Sigmoid colon (tissue), 4 donors: ENCODE measurements at regions not wholly inside any gene's neighbourhood (a gene's known extent, or its start where the extent isn't known, plus 50 kb on each side); places are given as distances from the start of the nearest gene placed in this dataset.

Source experiments
- POLR2A ChIP-seq, 2 donors: fragments of 450-650 bp; IDR thresholded peaks; one replicate each; pipeline ENCODE4 v1.6.1; 2016; ENCODE audit warnings: antibody characterized with exemption in 2 of 2, mild to moderate bottlenecking in 2 of 2, moderate library complexity in 2 of 2
- POLR2AphosphoS5 ChIP-seq, 4 donors: sonication (generic); formaldehyde crosslinking; IDR thresholded peaks; one replicate each; pipeline ENCODE4 v1.6.1; 2017; ENCODE audit warnings: antibody characterized with exemption in 4 of 4
- TF ChIP-seq, protein P1 (sequence below), 4 experiments: fragments of 450-650 bp in 3 of 4; fragments of 200-600 bp in 1 of 4; IDR thresholded peaks; one replicate each; pipeline ENCODE4 v1.5.1; 2016 to 2019; ENCODE audit warnings: antibody characterized with exemption in 4 of 4, mild to moderate bottlenecking in 3 of 4, moderate library complexity in 2 of 4

DNA sequence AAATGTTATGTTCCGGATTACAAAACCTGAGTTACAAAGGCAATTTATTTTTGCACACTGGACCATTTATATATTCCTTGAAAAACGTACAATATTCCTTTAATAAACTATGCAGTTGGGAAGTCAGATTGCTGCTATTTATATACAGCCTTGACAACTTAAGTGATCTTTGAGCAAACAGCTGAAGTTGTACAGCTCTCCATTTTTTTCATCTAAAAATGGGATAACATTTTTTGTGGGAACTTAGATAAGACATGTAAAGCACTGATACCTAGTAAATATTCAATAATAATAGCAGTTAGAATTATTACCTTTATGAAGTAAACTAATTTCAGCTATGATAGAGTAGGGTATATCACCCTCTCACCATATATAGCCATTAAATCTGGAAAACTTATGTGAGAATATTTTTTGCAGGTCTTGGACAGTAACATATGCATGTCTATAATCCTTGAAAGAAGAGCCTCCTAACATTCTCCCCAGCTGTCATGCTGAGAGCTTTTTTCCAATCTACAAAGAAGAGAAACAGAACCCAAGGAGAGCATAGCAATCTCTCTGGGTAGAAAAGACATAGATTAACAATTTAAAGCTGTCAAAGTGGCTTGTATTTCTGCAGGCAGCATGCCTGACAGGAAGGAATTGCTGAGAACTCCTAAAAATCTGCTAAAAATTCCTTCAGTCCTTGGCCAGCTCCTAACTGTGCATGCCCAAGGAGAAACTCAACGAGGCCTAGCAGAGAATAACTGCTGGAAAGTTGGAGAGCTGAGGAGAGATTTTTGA, 326.0 kb downstream of the CRPPA start:
- TF ChIP-seq, protein P1, sequence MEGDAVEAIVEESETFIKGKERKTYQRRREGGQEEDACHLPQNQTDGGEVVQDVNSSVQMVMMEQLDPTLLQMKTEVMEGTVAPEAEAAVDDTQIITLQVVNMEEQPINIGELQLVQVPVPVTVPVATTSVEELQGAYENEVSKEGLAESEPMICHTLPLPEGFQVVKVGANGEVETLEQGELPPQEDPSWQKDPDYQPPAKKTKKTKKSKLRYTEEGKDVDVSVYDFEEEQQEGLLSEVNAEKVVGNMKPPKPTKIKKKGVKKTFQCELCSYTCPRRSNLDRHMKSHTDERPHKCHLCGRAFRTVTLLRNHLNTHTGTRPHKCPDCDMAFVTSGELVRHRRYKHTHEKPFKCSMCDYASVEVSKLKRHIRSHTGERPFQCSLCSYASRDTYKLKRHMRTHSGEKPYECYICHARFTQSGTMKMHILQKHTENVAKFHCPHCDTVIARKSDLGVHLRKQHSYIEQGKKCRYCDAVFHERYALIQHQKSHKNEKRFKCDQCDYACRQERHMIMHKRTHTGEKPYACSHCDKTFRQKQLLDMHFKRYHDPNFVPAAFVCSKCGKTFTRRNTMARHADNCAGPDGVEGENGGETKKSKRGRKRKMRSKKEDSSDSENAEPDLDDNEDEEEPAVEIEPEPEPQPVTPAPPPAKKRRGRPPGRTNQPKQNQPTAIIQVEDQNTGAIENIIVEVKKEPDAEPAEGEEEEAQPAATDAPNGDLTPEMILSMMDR (IDR thresholded peaks at IDR 0.05) = no peak
- no peak for TF ChIP-seq POLR2A (IDR thresholded peaks at IDR 0.05)
- no peak for TF ChIP-seq POLR2AphosphoS5 (IDR thresholded peaks at IDR 0.05)
